Right renal pelvis (tissue), 4 donors: ENCODE measurements at regions not wholly inside any gene's neighbourhood (a gene's known extent, or its start where the extent isn't known, plus 50 kb on each side); places are given as distances from the start of the nearest gene placed in this dataset.
A peak's percentile ranks its signal among the peaks of the same experiment; 100 is the strongest.

Experiments
- DNase-seq, 4 donors: peaks; one replicate each; pipeline ENCODE4 v3.0.0-alpha.2; 2013; ENCODE audit warnings: low read depth in 4 of 4, low spot score in 3 of 4, missing footprints in 1 of 4

- no peak for DNase-seq
Observed at GRCh38 chr20:7302250-7302649, 534.8 kb downstream of the BMP2 start.

GRCh38 chr20:7305976-7306375 lies 538.5 kb downstream of the BMP2 start:
- DNase-seq = no peak

- DNase-seq = no peak
Observed at GRCh38 chr20:7308163-7308562, 540.7 kb downstream of the BMP2 start.

- no peak for DNase-seq
Observed at GRCh38 chr20:7313047-7313446, 545.6 kb downstream of the BMP2 start.

GRCh38 chr20:7323957-7324356 lies 556.5 kb downstream of the BMP2 start:
- DNase-seq = no peak

- DNase-seq = no peak
Observed at GRCh38 chr20:7327810-7328209, 560.3 kb downstream of the BMP2 start.

- DNase-seq = no peak
Observed at GRCh38 chr20:7330850-7331249, 563.4 kb downstream of the BMP2 start.

- no peak for DNase-seq
Observed at GRCh38 chr20:7332169-7332568, 564.7 kb downstream of the BMP2 start.

GRCh38 chr20:7333841-7334240 lies 566.4 kb downstream of the BMP2 start:
- DNase-seq = no peak

GRCh38 chr20:7346026-7346425 lies 578.5 kb downstream of the BMP2 start:
- DNase-seq = no peak

- no peak for DNase-seq
Observed at GRCh38 chr20:7346562-7346961, 579.1 kb downstream of the BMP2 start.

- DNase-seq = no peak
Observed at GRCh38 chr20:7347409-7347808, 579.9 kb downstream of the BMP2 start.

- no peak for DNase-seq
Observed at GRCh38 chr20:7348253-7348652, 580.8 kb downstream of the BMP2 start.

GRCh38 chr20:7352165-7352564 lies 584.7 kb downstream of the BMP2 start:
- DNase-seq = no peak

- no peak for DNase-seq
Observed at GRCh38 chr20:7355051-7355450, 585.2 kb downstream of the HAO1 start.

GRCh38 chr20:7358670-7359069 lies 581.6 kb downstream of the HAO1 start:
- no peak for DNase-seq

- DNase-seq = no peak
Observed at GRCh38 chr20:7359739-7360138, 580.5 kb downstream of the HAO1 start.

GRCh38 chr20:7361321-7361720 lies 578.9 kb downstream of the HAO1 start:
- no peak for DNase-seq

GRCh38 chr20:7361931-7362330 lies 578.3 kb downstream of the HAO1 start:
- no peak for DNase-seq

GRCh38 chr20:7362601-7363000 lies 577.7 kb downstream of the HAO1 start:
- no peak for DNase-seq

GRCh38 chr20:7366189-7366588 lies 574.1 kb downstream of the HAO1 start:
- DNase-seq = no peak

- peak in 3 of 4 donors; percentile 18 to 36 (median 34) for DNase-seq
Observed at GRCh38 chr20:7371518-7372163, 568.6 kb downstream of the HAO1 start.

GRCh38 chr20:7375905-7376304 lies 564.4 kb downstream of the HAO1 start:
- DNase-seq = no peak
